HEK293 (cell line): ENCODE measurements at regions not wholly inside any gene's neighbourhood (a gene's known extent, or its start where the extent isn't known, plus 50 kb on each side); places are given as distances from the start of the nearest gene placed in this dataset.

Source experiments
- CTCF ChIA-PET: fragments of 350-600 bp; formaldehyde crosslinking; extraction: SDS; loops from one replicate; lab custom pipeline; 2021; ENCODE audit warnings: antibody characterized with exemption; lab: Yijun Ruan, JAX
- POLR2A ChIA-PET: fragments of 300-600 bp; formaldehyde crosslinking; extraction: SDS; loops from one replicate; lab custom pipeline; 2020; ENCODE audit warnings: antibody characterized with exemption, inconsistent platforms; lab: Yijun Ruan, JAX
- H3K27ac ChIP-seq: fragments of 200-500 bp; sonication (Bioruptor generic); 2 replicates; pipeline ENCODE4 v1.5.1; 2014; ENCODE audit warnings: low read depth, low read length, control low read depth, inconsistent platforms; ENCODE audit errors: extremely low read depth
- H3K36me3 ChIP-seq, 2 experiments: fragments of 200-500 bp in 1 of 2; sonication (Bioruptor generic) in 1 of 2; 1 replicate in 1 of 2; 2 replicates in 1 of 2; pipeline ENCODE4 v1.5.1; 2014 to 2017; ENCODE audit warnings: inconsistent platforms in 2 of 2, low read length in 2 of 2; ENCODE audit not compliant: control insufficient read depth in 2 of 2, insufficient read depth in 1 of 2
- H3K4me1 ChIP-seq: fragments of 200-500 bp; sonication (Bioruptor generic); 2 replicates; pipeline ENCODE4 v1.5.1; 2014; ENCODE audit warnings: mild to moderate bottlenecking, low read length, inconsistent platforms; ENCODE audit not compliant: control insufficient read depth, insufficient read depth
- H3K4me3 ChIP-seq: 2 replicates; pipeline ENCODE4 v1.5.1; 2011; ENCODE audit warnings: low read depth, mild to moderate bottlenecking, control low read depth, low read length, moderate library complexity
- H3K9me3 ChIP-seq: fragments of 200-500 bp; sonication (Bioruptor generic); 2 replicates; pipeline ENCODE4 v1.5.1; 2014; ENCODE audit warnings: low read depth, low read length, inconsistent platforms; ENCODE audit not compliant: control insufficient read depth, insufficient read depth
- GLI4 ChIP-seq: fragments of 450-650 bp; formaldehyde crosslinking; IDR thresholded peaks from 2 replicates; pipeline ENCODE4 v1.5.1; 2016; ENCODE audit warnings: missing biosample characterization, missing genetic modification characterization
- MEIS1 ChIP-seq: sonication (generic); formaldehyde crosslinking; IDR thresholded peaks from 2 replicates; pipeline ENCODE4 v1.8.1; 2022; ENCODE audit warnings: missing genetic modification reagents, mild to moderate bottlenecking, borderline replicate concordance
- PBX3 ChIP-seq: sonication (generic); formaldehyde crosslinking; IDR thresholded peaks from 2 replicates; pipeline ENCODE4 v1.8.1; 2022; ENCODE audit warnings: mild to moderate bottlenecking, moderate library complexity, missing genetic modification reagents
- ZBTB48 ChIP-seq: fragments of 450-650 bp; formaldehyde crosslinking; IDR thresholded peaks from 2 replicates; pipeline ENCODE4 v1.5.1; 2016; ENCODE audit warnings: missing biosample characterization, missing genetic modification characterization
- ZNF121 ChIP-seq: fragments of 450-650 bp; formaldehyde crosslinking; IDR thresholded peaks from 2 replicates; pipeline ENCODE4 v1.5.1; 2016; ENCODE audit warnings: missing biosample characterization, missing genetic modification characterization
- ZNF211 ChIP-seq: fragments of 450-650 bp; formaldehyde crosslinking; IDR thresholded peaks from 2 replicates; pipeline ENCODE4 v1.5.1; 2016; ENCODE audit warnings: low read depth, missing biosample characterization, missing genetic modification characterization
- ZNF221 ChIP-seq: fragments of 450-650 bp; formaldehyde crosslinking; IDR thresholded peaks from 2 replicates; pipeline ENCODE4 v1.5.1; 2017; ENCODE audit warnings: missing biosample characterization, missing genetic modification characterization, borderline replicate concordance
- ZNF324 ChIP-seq: fragments of 450-650 bp; formaldehyde crosslinking; IDR thresholded peaks from 2 replicates; pipeline ENCODE4 v1.5.1; 2016; ENCODE audit warnings: missing biosample characterization, missing genetic modification characterization
- ZNF423 ChIP-seq: fragments of 450-650 bp; formaldehyde crosslinking; IDR thresholded peaks from 2 replicates; pipeline ENCODE4 v1.5.1; 2016; ENCODE audit warnings: missing biosample characterization, missing genetic modification characterization
- ZNF548 ChIP-seq: fragments of 450-650 bp; formaldehyde crosslinking; IDR thresholded peaks from 2 replicates; pipeline ENCODE4 v1.5.1; 2016; ENCODE audit warnings: missing biosample characterization, missing genetic modification characterization
- ZNF555 ChIP-seq: fragments of 450-650 bp; formaldehyde crosslinking; conservative IDR thresholded peaks from 2 replicates; pipeline ENCODE4 v1.5.1; 2017; ENCODE audit warnings: missing biosample characterization, mild to moderate bottlenecking, missing genetic modification characterization, inconsistent platforms
- ZNF560 ChIP-seq: fragments of 450-650 bp; formaldehyde crosslinking; IDR thresholded peaks from 2 replicates; pipeline ENCODE4 v1.5.1; 2017; ENCODE audit warnings: missing biosample characterization, missing genetic modification characterization, borderline replicate concordance
- ZNF585B ChIP-seq: fragments of 450-650 bp; formaldehyde crosslinking; IDR thresholded peaks from 2 replicates; pipeline ENCODE4 v1.5.1; 2016; ENCODE audit warnings: missing biosample characterization, missing genetic modification characterization
- ZNF629 ChIP-seq: fragments of 450-650 bp; formaldehyde crosslinking; IDR thresholded peaks from 2 replicates; pipeline ENCODE4 v1.5.1; 2017; ENCODE audit warnings: missing biosample characterization, missing genetic modification characterization
- ZNF654 ChIP-seq: fragments of 450-650 bp; formaldehyde crosslinking; IDR thresholded peaks from 2 replicates; pipeline ENCODE4 v1.5.1; 2016; ENCODE audit warnings: low read depth, missing biosample characterization, missing genetic modification characterization
- ZNF768 ChIP-seq: fragments of 450-650 bp; formaldehyde crosslinking; IDR thresholded peaks from 2 replicates; pipeline ENCODE4 v1.5.1; 2018; ENCODE audit warnings: missing biosample characterization, mild to moderate bottlenecking, missing genetic modification characterization
- TF ChIP-seq, protein P1 (sequence below): fragments of 450-650 bp; formaldehyde crosslinking; IDR thresholded peaks from 2 replicates; pipeline ENCODE4 v1.5.1; 2016; ENCODE audit warnings: missing biosample characterization, missing genetic modification characterization
- TF ChIP-seq, protein P2 (sequence below): fragments of 450-650 bp; formaldehyde crosslinking; IDR thresholded peaks from 2 replicates; pipeline ENCODE4 v1.5.1; 2016; ENCODE audit warnings: missing biosample characterization, missing genetic modification characterization

DNA sequence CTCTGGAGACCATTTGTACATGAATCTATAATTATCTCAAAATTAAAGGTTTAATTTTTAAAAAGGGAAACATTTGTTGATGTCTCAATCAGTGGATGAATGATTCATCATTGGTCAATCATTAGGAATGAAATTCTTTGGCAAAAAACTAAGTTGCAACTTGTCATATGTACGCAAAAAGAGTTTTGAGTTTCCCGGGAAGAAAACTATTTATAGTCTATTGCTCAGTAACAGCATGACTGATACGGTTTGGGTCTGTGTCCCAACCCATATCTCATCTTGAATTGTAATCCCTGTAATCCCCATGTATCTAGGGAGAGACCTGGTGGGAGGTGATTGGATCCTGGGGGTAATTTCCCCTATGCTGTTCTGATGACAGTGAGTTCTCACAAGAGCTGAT, 765.8 kb upstream of the ROBO1 start (continued):
- TF ChIP-seq ZNF560 (tag by site-specific recombination) (no peak), ZNF423 (tag by site-specific recombination) (no peak), ZNF548 (tag by site-specific recombination) (no peak), ZNF629 (tag by site-specific recombination) (no peak), ZNF211 (tag by site-specific recombination) (no peak)
- TF ChIP-seq, protein P1, sequence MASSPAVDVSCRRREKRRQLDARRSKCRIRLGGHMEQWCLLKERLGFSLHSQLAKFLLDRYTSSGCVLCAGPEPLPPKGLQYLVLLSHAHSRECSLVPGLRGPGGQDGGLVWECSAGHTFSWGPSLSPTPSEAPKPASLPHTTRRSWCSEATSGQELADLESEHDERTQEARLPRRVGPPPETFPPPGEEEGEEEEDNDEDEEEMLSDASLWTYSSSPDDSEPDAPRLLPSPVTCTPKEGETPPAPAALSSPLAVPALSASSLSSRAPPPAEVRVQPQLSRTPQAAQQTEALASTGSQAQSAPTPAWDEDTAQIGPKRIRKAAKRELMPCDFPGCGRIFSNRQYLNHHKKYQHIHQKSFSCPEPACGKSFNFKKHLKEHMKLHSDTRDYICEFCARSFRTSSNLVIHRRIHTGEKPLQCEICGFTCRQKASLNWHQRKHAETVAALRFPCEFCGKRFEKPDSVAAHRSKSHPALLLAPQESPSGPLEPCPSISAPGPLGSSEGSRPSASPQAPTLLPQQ, result no peak
- TF ChIP-seq, all 188 proteins: peak for 0

DNA sequence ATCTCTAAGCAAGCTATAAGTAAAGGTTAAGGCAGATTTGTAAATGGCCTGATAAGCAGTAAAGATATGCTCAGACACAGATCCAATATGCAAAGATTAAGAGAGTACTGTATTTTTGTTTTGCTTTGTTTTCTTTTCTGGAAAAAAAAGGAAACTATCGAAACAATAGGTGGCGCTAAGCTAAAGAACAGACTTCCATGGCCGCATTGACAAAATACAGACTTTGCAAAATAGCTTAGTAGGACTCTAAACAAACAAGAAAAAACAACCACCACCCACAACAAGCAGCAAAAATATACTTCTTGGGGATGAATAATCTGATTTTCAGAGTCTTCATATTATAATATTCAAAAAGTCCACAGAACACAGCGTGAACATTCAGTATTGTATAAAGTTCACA, 758.4 kb upstream of the ROBO1 start:
- Histone ChIP-seq H3K9me3 (no peaks in the 10 kb centered on the region), H3K4me3 (no peak overlapping the region), H3K4me1 (no peaks in the 10 kb centered on the region), H3K27ac (no peak overlapping the region), H3K36me3 (no peaks in the 10 kb centered on the region)
- TF ChIP-seq ZNF654, result 0 out of 2 replicates have a peak, but pooled peaks have one; percentile 4
- TF ChIP-seq PBX3 (CRISPR knock-in tag), result no peak
- CTCF ChIA-PET, result interaction anchor here (0.7 to 1.2 kb wide), 3 partner anchors 17 to 60 kb away, joined by 3 to 4 read pairs (median 3); no protein-coding TSS in a partner anchor
- POLR2A ChIA-PET, result no interaction called here

DNA sequence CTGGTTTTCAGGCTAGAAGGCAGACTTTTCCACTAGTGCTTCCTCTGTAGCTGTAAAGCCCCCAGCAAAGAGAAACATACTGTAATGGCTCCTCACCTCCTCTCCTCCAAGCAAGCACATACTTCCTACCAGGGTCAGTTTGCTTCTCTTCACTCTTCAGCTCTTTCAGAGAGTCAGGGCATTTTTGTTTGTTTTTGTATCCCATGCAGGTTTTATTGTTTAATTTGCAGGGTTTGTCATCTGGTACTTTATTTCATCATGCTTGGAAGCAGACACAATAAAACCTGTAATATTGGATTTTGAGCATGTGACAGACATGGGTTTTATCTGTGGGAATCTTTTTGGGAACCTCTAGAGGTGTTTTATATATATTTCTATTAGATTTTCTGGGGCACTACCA, 753.3 kb upstream of the ROBO1 start:
- CTCF ChIA-PET, result no interaction called here
- H3K9me3 ChIP-seq, result no peaks in the 10 kb centered on the region
- no peaks in the 10 kb centered on the region for H3K36me3 ChIP-seq
- POLR2A ChIA-PET, result no interaction called here
- no peak overlapping the region for H3K4me3 ChIP-seq
- TF ChIP-seq ZNF324 (tag by site-specific recombination), result no peak
- no peak for TF ChIP-seq ZNF585B (tag by site-specific recombination)
- H3K27ac ChIP-seq, result no peak overlapping the region
- no peaks in the 10 kb centered on the region for H3K4me1 ChIP-seq

GRCh38 chr3:80519436-80519835, 751.6 kb upstream of the ROBO1 start:
- ChIA-PET CTCF (no interaction called here), POLR2A (no interaction called here)
- no peak overlapping the region for H3K27ac ChIP-seq
- no peaks in the 10 kb centered on the region for H3K4me1 ChIP-seq
- H3K36me3 ChIP-seq, result no peaks in the 10 kb centered on the region
- H3K9me3 ChIP-seq, result no peaks in the 10 kb centered on the region
- TF ChIP-seq ZNF768 (tag by site-specific recombination) (no peak), ZNF121 (tag by site-specific recombination) (no peak), ZNF221 (tag by site-specific recombination) (no peak), ZNF555 (tag by site-specific recombination) (no peak), ZBTB48 (tag by site-specific recombination) (no peak), MEIS1 (no peak), GLI4 (no peak)
- TF ChIP-seq, protein P2, sequence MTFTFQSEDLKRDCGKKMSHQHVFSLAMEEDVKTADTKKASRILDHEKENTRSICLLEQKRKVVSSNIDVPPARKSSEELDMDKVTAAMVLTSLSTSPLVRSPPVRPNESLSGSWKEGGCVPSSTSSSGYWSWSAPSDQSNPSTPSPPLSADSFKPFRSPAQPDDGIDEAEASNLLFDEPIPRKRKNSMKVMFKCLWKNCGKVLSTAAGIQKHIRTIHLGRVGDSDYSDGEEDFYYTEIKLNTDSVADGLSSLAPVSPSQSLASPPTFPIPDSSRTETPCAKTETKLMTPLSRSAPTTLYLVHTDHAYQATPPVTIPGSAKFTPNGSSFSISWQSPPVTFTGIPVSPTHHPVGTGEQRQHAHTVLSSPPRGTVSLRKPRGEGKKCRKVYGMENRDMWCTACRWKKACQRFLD (tag by site-specific recombination), result no peak
- H3K4me3 ChIP-seq, result no peak overlapping the region
